ENCODE measurements at regions not wholly inside any gene's neighbourhood (a gene's known extent, or its start where the extent isn't known, plus 50 kb on each side); places are given as distances from the start of the nearest gene placed in this dataset.

GRCh38 chr5:174312641-174313040, 267.1 kb downstream of the NSG2 start:
- no peak for TF ChIP-seq CTCF (IDR thresholded peaks at IDR 0.05)
- TF ChIP-seq POLR2A (IDR thresholded peaks at IDR 0.05) = no peak
